Left ventricle myocardium superior (tissue), 1 donor: ENCODE measurements at regions not wholly inside any gene's neighbourhood (a gene's known extent, or its start where the extent isn't known, plus 50 kb on each side); places are given as distances from the start of the nearest gene placed in this dataset.

Experiments
- ATAC-seq: fragments of 200-7000 bp; cut with Tn5 transposase; one replicate; pipeline ENCODE4 v1.9.1; 2020; ENCODE audit warnings: mild to moderate bottlenecking, moderate library complexity
- DNase-seq: peaks from one replicate; pipeline ENCODE4 v3.0.0-alpha.2; 2020
- intact Hi-C: fragments of 100-400 bp; cut with micrococcal nuclease; formaldehyde crosslinking; loops from one replicate; pipeline ENCODE4 v1.11.0; 2022
- donor health status: DM: no; HTN: yes; CAD: no; lungs with severe emphysema.

DNA sequence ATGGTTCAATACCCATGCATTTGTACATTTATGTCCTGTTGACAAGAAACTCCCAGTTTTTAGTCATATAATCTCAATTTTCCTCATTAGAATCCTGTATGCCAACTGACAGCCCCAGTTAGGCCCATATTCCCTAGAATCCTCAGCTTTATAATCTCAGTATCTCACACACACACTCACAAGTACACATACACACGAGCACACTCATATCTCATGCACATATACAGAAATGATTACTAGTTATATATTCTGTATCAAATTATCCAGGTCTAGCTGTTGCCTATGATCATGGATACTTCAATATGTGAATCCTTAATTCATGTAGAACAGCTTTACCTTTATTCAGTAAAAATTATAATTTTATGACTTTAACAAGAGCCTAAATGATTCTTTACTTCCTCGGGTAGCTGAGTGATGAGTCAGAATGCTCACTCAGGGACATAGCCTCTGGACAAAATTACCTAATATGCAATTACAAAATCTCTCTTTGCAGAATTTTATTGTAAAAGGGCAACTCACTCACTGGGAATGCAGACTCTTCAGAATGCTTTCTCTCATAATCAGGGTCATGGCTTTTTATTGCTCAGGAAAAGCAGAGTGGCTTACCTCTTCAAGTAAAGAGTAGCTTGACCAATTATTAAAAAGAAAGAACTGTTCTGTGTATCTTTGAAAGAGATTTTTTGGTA lies 193.6 kb upstream of the PIK3C3 start:
- ATAC-seq (no peak), DNase-seq (no peak)
- intact Hi-C loops, result no loop called here

- no peak for ATAC-seq
- intact Hi-C loops, result no loop called here
- DNase-seq, result no peak
Observed at GRCh38 chr18:41758534-41758933, 196.5 kb upstream of the PIK3C3 start.

DNA sequence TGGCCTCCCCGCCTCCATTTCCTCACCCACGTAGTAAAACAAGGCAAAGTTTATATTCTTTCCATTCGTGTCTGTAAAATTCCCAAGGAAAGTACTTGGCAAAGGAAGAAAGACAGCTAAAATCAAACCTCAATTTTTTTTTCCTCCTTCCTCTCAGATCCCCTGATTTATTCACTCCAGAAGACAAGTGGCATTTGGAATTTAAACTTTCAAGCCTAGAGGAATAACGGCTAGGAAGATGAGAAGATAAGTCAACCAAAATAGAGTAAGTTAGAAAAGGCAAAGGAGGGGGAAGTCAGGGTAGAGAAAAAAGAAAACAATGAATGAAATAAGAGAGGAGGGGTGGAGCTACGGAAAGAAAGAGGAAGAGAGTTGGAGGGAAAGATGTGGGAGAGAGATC lies 198.9 kb upstream of the PIK3C3 start:
- intact Hi-C loops, result no loop called here
- DNase-seq, result no peak
- ATAC-seq, result no peak

DNA sequence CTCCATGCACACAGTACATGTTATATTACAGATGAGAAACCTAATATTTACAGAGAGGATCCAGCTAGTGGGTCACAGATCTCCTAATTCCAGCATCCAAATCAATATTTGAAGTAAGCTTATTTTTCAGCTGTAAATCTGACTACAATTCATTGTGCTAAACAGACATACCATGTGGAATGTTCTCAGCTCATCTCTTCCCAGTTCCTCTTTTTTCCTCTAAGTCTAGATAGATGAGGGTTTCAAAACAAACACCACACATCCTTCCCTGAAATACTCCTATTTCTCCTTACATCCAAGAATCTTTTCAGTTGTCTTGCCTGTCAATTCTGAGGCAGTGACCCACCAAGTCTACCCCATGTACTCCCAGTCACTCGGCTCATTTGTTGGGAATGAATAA lies 200.7 kb upstream of the PIK3C3 start:
- intact Hi-C loops, result no loop called here
- ATAC-seq (no peak), DNase-seq (no peak)

- intact Hi-C loops, result no loop called here
- ATAC-seq, result no peak
- no peak for DNase-seq
Observed at GRCh38 chr18:41753826-41754225, 201.2 kb upstream of the PIK3C3 start.

- intact Hi-C loops, result no loop called here
- ATAC-seq (no peak), DNase-seq (no peak)
Observed at GRCh38 chr18:41752826-41753225, 202.2 kb upstream of the PIK3C3 start.

- intact Hi-C loops, result no loop called here
- ATAC-seq, result no peak
- DNase-seq, result no peak
Observed at GRCh38 chr18:41751652-41752051, 203.4 kb upstream of the PIK3C3 start.

DNA sequence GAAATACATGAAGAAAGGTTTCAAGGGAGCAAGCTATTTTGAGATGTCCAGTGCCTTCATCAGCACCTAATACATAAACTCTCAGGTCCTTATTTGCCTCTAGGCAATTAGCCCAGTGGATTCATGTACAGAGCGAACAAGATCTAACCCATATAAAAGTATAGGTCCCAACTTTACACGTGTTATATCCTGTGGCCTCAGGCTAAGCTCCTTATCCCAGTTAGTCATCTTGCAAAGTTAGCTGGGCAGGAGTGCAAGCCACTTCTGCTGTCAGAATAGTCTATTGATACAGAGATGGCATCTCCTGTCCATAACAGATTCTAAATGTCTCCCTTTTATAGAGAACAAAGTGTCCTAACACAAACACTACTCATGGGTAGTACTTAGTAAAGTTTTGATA lies 203.9 kb upstream of the PIK3C3 start:
- intact Hi-C loops, result no loop called here
- DNase-seq, result no peak
- ATAC-seq, result no peak

DNA sequence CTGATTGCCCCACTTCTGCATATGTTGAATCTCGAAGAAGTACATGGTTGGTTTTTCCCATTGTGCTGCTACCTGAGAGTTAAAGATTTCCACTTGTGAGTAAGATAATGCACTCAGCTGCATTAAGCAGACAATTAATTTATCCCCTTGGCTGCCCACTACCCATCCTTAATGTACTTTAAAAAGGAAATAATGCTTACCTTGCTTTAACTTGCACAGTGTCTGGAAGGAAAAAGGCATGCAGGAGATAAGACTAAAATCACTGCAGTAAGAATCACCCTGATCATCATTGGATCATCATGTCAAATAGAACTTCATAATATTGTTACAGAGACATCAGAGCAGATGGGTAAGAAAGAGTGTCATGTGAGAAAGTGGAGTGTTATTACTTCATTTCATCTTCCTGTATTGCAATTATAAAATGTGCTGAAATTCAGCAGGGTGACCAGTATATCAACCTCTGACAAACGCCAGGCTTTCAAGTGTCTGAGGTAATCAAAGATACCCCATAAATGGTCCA lies 207.3 kb upstream of the PIK3C3 start:
- ATAC-seq (no peak), DNase-seq (no peak)
- intact Hi-C loops, result no loop called here

DNA sequence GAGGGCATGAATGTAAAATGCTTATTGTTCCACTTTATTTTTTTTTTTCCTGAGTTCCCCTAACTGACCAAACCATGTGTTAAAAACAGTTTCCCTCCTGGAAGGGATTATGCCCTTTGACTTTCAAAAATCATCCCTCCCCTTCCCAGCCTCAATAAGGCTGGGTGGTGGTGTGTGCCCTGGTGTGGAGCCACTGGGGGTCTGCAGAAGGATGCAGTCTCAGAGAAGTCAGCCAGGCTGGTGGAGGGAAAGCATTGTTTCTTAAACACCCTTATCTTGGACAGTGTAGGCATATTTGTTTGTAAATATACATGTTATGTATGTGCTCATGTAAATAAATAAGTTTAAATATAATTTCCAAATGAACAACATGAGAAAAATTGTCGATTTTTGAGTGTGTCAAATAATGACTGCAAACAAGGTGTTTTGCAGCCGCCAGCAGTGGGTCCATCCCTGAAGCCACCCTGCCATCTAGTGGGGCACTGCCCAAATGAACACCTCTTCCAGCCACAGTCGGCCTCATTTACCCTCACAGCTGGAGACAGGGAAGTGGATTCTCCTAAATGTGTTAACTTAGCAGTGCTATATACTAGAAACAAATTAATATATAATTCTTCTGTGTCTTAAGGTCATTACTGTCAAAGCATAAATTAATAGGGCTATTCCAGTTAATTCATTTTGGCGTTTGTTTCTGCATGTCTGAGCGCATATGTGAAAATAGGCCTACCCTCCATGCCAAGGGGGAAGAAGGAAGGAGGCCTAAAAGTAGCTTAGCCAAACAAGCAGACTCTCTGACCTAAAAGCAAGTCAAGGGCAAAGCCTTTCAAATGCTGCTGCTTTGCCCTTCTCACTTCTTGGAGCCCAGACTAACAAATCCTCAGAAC lies 209.6 kb upstream of the PIK3C3 start:
- intact Hi-C loops, result no loop called here
- DNase-seq (peak; percentile 45), ATAC-seq (peak; percentile 54)

DNA sequence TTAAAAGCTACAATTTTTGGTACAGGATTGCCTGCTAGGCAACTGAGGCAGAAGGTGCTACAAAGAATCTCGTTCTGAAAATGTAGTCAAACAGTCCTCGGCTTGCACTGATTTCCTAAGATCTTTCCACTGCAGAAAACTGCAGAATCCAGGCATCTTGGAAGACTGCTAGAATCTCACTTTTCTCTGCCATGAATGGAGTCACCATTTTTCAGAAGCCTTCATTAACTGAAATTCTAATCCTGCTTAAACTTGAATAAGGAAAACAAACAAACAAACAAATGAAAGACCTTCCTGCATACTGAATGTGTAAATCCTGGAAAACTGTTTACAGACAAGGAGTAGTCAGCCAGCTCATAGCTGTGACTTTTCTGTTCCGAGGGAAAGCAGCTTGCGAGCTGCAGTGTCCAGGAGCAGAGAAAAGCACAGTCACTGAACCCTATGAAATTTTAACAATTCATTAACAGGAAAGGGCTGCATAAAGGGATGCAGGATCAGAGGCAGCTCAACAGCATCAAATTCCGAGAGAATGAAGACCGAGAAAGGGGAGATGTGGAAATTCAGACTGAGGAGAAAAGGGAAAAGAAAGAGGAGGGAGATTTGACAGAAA lies 210.5 kb upstream of the PIK3C3 start:
- ATAC-seq (no peak), DNase-seq (no peak)
- intact Hi-C loops, result no loop called here

- intact Hi-C loops, result no loop called here
- no peak for DNase-seq
- no peak for ATAC-seq
Observed at GRCh38 chr18:41737218-41737617, 217.8 kb upstream of the PIK3C3 start.

DNA sequence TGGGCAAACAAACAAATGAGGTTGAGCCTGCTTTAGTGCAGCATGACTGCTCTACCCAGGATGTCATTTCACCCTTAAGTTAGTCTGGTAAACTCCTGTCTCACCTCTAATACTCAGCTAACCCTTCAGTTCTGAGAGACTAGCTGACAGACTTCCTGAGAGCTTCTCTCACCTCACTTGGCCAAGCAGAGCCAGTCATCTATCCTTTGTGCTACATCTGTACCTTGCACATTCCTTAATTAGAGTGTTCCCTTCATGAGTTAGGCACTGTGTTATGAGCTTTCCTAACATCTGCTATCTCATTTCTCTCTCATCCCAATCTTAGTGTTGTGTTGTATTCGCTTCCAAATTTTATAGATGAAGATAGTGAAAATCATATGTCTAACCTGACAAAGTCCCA lies 220.1 kb upstream of the PIK3C3 start:
- DNase-seq (no peak), ATAC-seq (no peak)
- intact Hi-C loops, result no loop called here

GRCh38 chr18:41732356-41732755 lies 222.7 kb upstream of the PIK3C3 start:
- DNase-seq (no peak), ATAC-seq (no peak)
- intact Hi-C loops, result no loop called here

- ATAC-seq (no peak), DNase-seq (no peak)
- intact Hi-C loops, result no loop called here
Observed at GRCh38 chr18:41731884-41732283, 223.2 kb upstream of the PIK3C3 start.

- ATAC-seq (no peak), DNase-seq (no peak)
- intact Hi-C loops, result no loop called here
Observed at GRCh38 chr18:41724195-41724594, 230.8 kb upstream of the PIK3C3 start.

- DNase-seq, result no peak
- intact Hi-C loops, result no loop called here
- ATAC-seq, result no peak
Observed at GRCh38 chr18:41721103-41721790, 233.8 kb upstream of the PIK3C3 start.

- ATAC-seq (no peak), DNase-seq (no peak)
- intact Hi-C loops, result no loop called here
Observed at GRCh38 chr18:41720226-41720625, 234.8 kb upstream of the PIK3C3 start.

DNA sequence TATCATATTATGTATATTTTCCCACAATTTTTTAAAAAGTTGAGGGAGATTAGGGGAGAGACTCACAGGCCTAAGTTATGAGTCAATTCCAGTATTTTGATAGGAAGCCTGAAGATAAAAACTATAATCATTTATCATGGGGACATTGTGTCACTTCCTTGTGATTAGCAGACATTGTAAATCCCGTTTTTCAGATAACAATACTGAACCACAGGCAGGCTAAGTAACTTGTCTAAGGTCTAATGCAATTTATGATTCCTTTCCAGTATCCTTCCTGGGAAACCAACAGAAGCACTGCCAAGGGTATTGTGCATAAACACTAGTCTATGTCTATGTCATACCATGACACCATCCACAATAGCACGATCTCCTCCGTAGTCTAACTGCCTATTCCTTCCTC lies 235.2 kb upstream of the PIK3C3 start:
- no peak for DNase-seq
- intact Hi-C loops, result no loop called here
- no peak for ATAC-seq

- ATAC-seq (no peak), DNase-seq (no peak)
- intact Hi-C loops, result no loop called here
Observed at GRCh38 chr18:41714872-41715271, 240.2 kb upstream of the PIK3C3 start.
